EL (cell line): ENCODE measurements at regions not wholly inside any gene's neighbourhood (a gene's known extent, or its start where the extent isn't known, plus 50 kb on each side); places are given as distances from the start of the nearest gene placed in this dataset.
A peak's percentile ranks its signal among the peaks of the same experiment; 100 is the strongest.
"Not testable (repeated sequence)": the region's sequence is repeated elsewhere in the genome, so short reads cannot be mapped to it uniquely, and the experiment has no call there.

Experiments used
- DNase-seq: peaks from one replicate; pipeline ENCODE4 v3.0.0-alpha.2; 2016

GRCh38 chr18:29459972-29460371, 1283.0 kb upstream of the CDH2 start:
- DNase-seq = no peak

- DNase-seq = no peak
These were observed 1280.5 kb upstream of the CDH2 start for GRCh38 chr18:29457316-29457889.

- DNase-seq = no peak
These were observed 1272.5 kb upstream of the CDH2 start for GRCh38 chr18:29449424-29449823.

GRCh38 chr18:29439398-29439797, 1262.5 kb upstream of the CDH2 start:
- no peak for DNase-seq

GRCh38 chr18:29436459-29436858, 1259.5 kb upstream of the CDH2 start:
- no peak for DNase-seq

- DNase-seq = peak; percentile 1
These were observed 1257.7 kb upstream of the CDH2 start for GRCh38 chr18:29434650-29435049.

GRCh38 chr18:29430416-29430815, 1253.5 kb upstream of the CDH2 start:
- DNase-seq = no peak

GRCh38 chr18:29418136-29418535, 1241.2 kb upstream of the CDH2 start:
- peak; percentile 72 for DNase-seq

- DNase-seq = no peak
These were observed 1230.1 kb upstream of the CDH2 start for GRCh38 chr18:29406996-29407395.

- no peak for DNase-seq
These were observed 1220.6 kb upstream of the CDH2 start for GRCh38 chr18:29397536-29397935.

GRCh38 chr18:29383311-29384273, 1206.7 kb upstream of the CDH2 start:
- DNase-seq = peak; percentile 15

- DNase-seq = no peak
These were observed 1201.8 kb upstream of the CDH2 start for GRCh38 chr18:29378651-29379136.

GRCh38 chr18:29377346-29377745, 1200.4 kb upstream of the CDH2 start:
- no peak for DNase-seq

GRCh38 chr18:29373000-29373399, 1196.1 kb upstream of the CDH2 start:
- DNase-seq = no peak

GRCh38 chr18:29361843-29362242, 1184.9 kb upstream of the CDH2 start:
- DNase-seq = no peak

GRCh38 chr18:29360659-29361058, 1183.7 kb upstream of the CDH2 start:
- not testable (repeated sequence) for DNase-seq

GRCh38 chr18:29359222-29359621, 1182.3 kb upstream of the CDH2 start:
- not testable (repeated sequence) for DNase-seq

GRCh38 chr18:29351171-29351570, 1174.2 kb upstream of the CDH2 start:
- no peak for DNase-seq

GRCh38 chr18:29328932-29329331, 1152.0 kb upstream of the CDH2 start:
- DNase-seq = no peak

GRCh38 chr18:29326214-29326613, 1149.3 kb upstream of the CDH2 start:
- no peak for DNase-seq

- DNase-seq = no peak
These were observed 1144.6 kb upstream of the CDH2 start for GRCh38 chr18:29321561-29321960.

- DNase-seq = no peak
These were observed 1136.4 kb upstream of the CDH2 start for GRCh38 chr18:29313312-29313711.

- no peak for DNase-seq
These were observed 1134.7 kb upstream of the CDH2 start for GRCh38 chr18:29311580-29311979.

GRCh38 chr18:29309366-29309765, 1132.4 kb upstream of the CDH2 start:
- no peak for DNase-seq
